ENCODE measurements at regions not wholly inside any gene's neighbourhood (a gene's known extent, or its start where the extent isn't known, plus 50 kb on each side); places are given as distances from the start of the nearest gene placed in this dataset.

DNA sequence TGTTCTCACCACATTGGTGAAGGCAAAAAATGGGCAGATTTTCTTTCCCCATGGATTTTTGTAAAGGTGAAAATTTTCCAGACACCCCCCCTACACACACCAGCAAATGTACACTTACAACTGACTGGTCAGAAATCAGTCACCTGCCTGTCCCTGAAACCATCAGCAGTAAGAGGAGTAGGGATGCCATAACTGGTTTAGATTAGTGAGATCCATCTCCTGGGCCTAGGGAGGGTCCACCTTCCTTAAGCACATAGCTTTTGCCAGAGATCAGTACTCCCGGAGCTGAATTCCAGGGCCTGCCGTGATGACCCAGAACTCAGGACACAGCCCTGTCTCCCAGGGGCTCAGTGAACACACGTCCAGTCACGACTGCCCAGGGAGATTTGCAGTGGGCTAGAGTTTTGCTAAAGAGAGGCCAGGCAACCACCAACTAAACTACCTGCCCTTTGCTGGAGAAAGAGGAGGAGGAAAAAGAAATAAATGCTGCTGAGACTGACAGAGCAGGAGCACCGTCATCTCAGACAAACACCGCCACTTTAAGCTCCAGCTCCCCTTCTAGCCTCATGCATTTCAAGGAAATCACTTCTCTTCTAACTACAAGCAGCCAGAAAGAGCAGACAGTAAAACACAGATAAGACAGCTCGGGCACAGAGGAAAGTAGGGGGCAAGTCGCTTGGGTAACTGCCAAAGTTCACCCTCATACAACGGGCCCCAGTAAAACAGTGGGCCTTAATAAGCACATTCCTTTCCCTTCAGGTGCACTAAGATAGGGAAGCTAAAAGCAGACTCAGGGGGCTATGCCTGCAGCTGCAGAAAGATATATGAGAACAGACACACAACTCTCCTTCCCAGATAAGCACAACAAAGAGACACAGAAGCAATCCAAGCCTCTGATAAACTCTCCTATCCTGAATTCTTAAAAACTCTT lies 82.6 kb upstream of the SPTLC3 start:
- in situ Hi-C loops (cut with MboI) (no loop called here), intact Hi-C loops (cut with micrococcal nuclease) (loop anchor here (10.0 kb wide), 1 partner anchor 179 kb away; no protein-coding TSS in a partner anchor)
- Histone ChIP-seq H3K4me2 (ENCODE audit: insufficient read depth, low read length) (no peak overlapping the region), H3K4me1 (replicated peaks in 1 of 2; ENCODE audit: control insufficient read depth in 2 of 2, insufficient read depth in 2 of 2, low read length in 2 of 2) (no peaks in the 10 kb centered on the region), H3K36me3 (ENCODE audit: control insufficient read depth, insufficient read depth, low read length) (no peaks in the 10 kb centered on the region), H3K27me3 (ENCODE audit: control insufficient read depth in 2 of 2, insufficient read depth in 2 of 2, low read length in 2 of 2) (no peaks in the 10 kb centered on the region), H3K9me3 (replicated peaks; ENCODE audit: control insufficient read depth, insufficient read depth, low read depth, low read length) (no peaks in the 10 kb centered on the region), H3K9ac (ENCODE audit: insufficient read depth in 1 of 2, low read depth in 2 of 2, low read length in 2 of 2) (no peak overlapping the region), H3K27ac (ENCODE audit: extremely low read depth, low read depth, low read length) (no peak overlapping the region), H4K20me1 (replicated peaks; ENCODE audit: control insufficient read depth, insufficient read depth, low read length) (no peaks in the 10 kb centered on the region), H3K79me2 (ENCODE audit: control insufficient read depth, insufficient read depth, low read length) (no peaks in the 10 kb centered on the region), H2AFZ (ENCODE audit: low read depth, low read length) (no peak overlapping the region), H3K4me3 (no peak overlapping the region), H3K9me1 (ENCODE audit: control insufficient read depth, insufficient read depth, low read length) (no peaks in the 10 kb centered on the region)
- DNase-seq (ENCODE audit: extremely low read depth in 1 of 4, low spot score in 3 of 4) (no peak), FAIRE-seq (no peak), ATAC-seq (no peak)
- BruUV-seq (replicated peaks) = no TSS peak
- CTCF ChIA-PET (ENCODE audit: low intra/inter-chr PET ratio) = interaction anchor here (1.8 kb wide), 1 partner anchor 180 kb away, joined by 7 read pairs; no protein-coding TSS in a partner anchor
- 0% methylated on average over 9 of the region's 9 CpGs for WGBS (ENCODE audit: insufficient coverage, low coverage, missing lambda C conversion rate)
- no peak for TF ChIP-seq PURB (CRISPR knock-in tag; IDR thresholded peaks at IDR 0.05; ENCODE audit: low read depth)
- peak; percentile 47 for TF ChIP-seq TCF3 (CRISPR knock-in tag; IDR thresholded peaks at IDR 0.05)
- POLR2A ChIA-PET = no interaction called here

DNA sequence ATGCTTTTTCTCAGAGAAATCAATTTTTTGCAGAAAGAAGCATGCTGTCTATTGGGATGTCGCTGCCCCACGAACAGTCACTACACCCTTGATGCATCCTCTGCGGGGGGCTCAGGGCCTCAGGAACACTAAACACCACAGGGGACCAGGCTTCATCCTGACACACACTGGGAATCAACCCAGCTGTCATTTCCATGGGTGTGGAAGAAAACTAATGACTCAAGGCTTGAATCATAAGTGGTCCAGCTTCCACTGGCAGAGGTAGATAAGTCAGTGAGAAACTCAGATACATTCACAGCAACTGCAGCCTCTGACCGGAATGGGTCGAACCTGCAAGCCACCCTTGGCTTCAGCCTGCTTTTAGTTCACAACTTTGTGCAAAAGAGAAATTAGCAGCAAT lies 81.3 kb upstream of the SPTLC3 start:
- WGBS (ENCODE audit: insufficient coverage, low coverage, missing lambda C conversion rate) = 0% methylated on average over 4 of the region's 5 CpGs
- Histone ChIP-seq H4K20me1 (replicated peaks; ENCODE audit: control insufficient read depth, insufficient read depth, low read length) (no peaks in the 10 kb centered on the region), H3K4me3 (no peak overlapping the region), H3K9ac (ENCODE audit: insufficient read depth in 1 of 2, low read depth in 2 of 2, low read length in 2 of 2) (no peak overlapping the region), H3K27me3 (ENCODE audit: control insufficient read depth in 2 of 2, insufficient read depth in 2 of 2, low read length in 2 of 2) (no peaks in the 10 kb centered on the region), H3K9me3 (replicated peaks; ENCODE audit: control insufficient read depth, insufficient read depth, low read depth, low read length) (no peaks in the 10 kb centered on the region), H3K9me1 (ENCODE audit: control insufficient read depth, insufficient read depth, low read length) (no peaks in the 10 kb centered on the region), H3K4me1 (replicated peaks in 1 of 2; ENCODE audit: control insufficient read depth in 2 of 2, insufficient read depth in 2 of 2, low read length in 2 of 2) (no peaks in the 10 kb centered on the region), H3K4me2 (ENCODE audit: insufficient read depth, low read length) (no peak overlapping the region), H2AFZ (ENCODE audit: low read depth, low read length) (no peak overlapping the region), H3K79me2 (ENCODE audit: control insufficient read depth, insufficient read depth, low read length) (no peaks in the 10 kb centered on the region), H3K36me3 (ENCODE audit: control insufficient read depth, insufficient read depth, low read length) (no peaks in the 10 kb centered on the region), H3K27ac (ENCODE audit: extremely low read depth, low read depth, low read length) (no peak overlapping the region)
- CTCF ChIA-PET (ENCODE audit: low intra/inter-chr PET ratio) = no interaction called here
- ATAC-seq = no peak
- intact Hi-C loops (cut with micrococcal nuclease) = loop anchor here (10.0 kb wide), 1 partner anchor 177 kb away; no protein-coding TSS in a partner anchor
- BruUV-seq (replicated peaks) = no TSS peak
- in situ Hi-C loops (cut with MboI) = no loop called here
- no peak for FAIRE-seq
- POLR2A ChIA-PET = no interaction called here
- no peak for DNase-seq (ENCODE audit: extremely low read depth in 1 of 4, low spot score in 3 of 4)
- TF ChIP-seq E4F1 (CRISPR knock-in tag; IDR thresholded peaks at IDR 0.05; ENCODE audit: borderline replicate concordance) (no peak), ZNF551 (CRISPR knock-in tag; IDR thresholded peaks at IDR 0.05) (no peak), TAF1 (IDR thresholded peaks at IDR 0.05; ENCODE audit: control insufficient read depth, extremely low read depth, insufficient read depth, low read length, severe bottlenecking) (no peak), KLF13 (tag; IDR thresholded peaks at IDR 0.05; ENCODE audit: borderline replicate concordance, low read depth) (no peak), KDM2B (CRISPR knock-in tag; IDR thresholded peaks at IDR 0.05) (no peak), PURB (CRISPR knock-in tag; IDR thresholded peaks at IDR 0.05; ENCODE audit: low read depth) (no peak), TBP (optimal IDR thresholded peaks at IDR 0.05; ENCODE audit: low read depth, low read length) (no peak), ELF2 (CRISPR knock-in tag; IDR thresholded peaks at IDR 0.05) (no peak), ZNF146 (CRISPR knock-in tag; IDR thresholded peaks at IDR 0.05; ENCODE audit: unreplicated experiment) (no peak)
- TF ChIP-seq, protein P1, sequence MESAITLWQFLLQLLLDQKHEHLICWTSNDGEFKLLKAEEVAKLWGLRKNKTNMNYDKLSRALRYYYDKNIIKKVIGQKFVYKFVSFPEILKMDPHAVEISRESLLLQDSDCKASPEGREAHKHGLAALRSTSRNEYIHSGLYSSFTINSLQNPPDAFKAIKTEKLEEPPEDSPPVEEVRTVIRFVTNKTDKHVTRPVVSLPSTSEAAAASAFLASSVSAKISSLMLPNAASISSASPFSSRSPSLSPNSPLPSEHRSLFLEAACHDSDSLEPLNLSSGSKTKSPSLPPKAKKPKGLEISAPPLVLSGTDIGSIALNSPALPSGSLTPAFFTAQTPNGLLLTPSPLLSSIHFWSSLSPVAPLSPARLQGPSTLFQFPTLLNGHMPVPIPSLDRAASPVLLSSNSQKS (CRISPR knock-in tag; IDR thresholded peaks at IDR 0.05) = no peak
